PC-3 (cell line): ENCODE measurements at regions not wholly inside any gene's neighbourhood (a gene's known extent, or its start where the extent isn't known, plus 50 kb on each side); places are given as distances from the start of the nearest gene placed in this dataset.

Source experiments
- EZH2 ChIP-seq: fragments of 300-600 bp; sonication (generic); IDR thresholded peaks from one replicate; pipeline ENCODE4 v1.6.1; 2017; ENCODE audit warnings: antibody characterized with exemption, mild to moderate bottlenecking, low read length; ENCODE audit not compliant: unreplicated experiment
- EZH2phosphoT487 ChIP-seq: fragments of 300-600 bp; sonication (generic); IDR thresholded peaks from 2 replicates; pipeline ENCODE4 v1.6.1; 2018; ENCODE audit warnings: mild to moderate bottlenecking, antibody characterized with exemption, low read length, borderline replicate concordance
- TF ChIP-seq, protein P1 (sequence below): fragments of 300-600 bp; sonication (generic); conservative IDR thresholded peaks from 2 replicates; pipeline ENCODE4 v1.5.1; 2017; ENCODE audit warnings: antibody characterized with exemption, low read depth, mild to moderate bottlenecking, low read length

- TF ChIP-seq, protein P1, sequence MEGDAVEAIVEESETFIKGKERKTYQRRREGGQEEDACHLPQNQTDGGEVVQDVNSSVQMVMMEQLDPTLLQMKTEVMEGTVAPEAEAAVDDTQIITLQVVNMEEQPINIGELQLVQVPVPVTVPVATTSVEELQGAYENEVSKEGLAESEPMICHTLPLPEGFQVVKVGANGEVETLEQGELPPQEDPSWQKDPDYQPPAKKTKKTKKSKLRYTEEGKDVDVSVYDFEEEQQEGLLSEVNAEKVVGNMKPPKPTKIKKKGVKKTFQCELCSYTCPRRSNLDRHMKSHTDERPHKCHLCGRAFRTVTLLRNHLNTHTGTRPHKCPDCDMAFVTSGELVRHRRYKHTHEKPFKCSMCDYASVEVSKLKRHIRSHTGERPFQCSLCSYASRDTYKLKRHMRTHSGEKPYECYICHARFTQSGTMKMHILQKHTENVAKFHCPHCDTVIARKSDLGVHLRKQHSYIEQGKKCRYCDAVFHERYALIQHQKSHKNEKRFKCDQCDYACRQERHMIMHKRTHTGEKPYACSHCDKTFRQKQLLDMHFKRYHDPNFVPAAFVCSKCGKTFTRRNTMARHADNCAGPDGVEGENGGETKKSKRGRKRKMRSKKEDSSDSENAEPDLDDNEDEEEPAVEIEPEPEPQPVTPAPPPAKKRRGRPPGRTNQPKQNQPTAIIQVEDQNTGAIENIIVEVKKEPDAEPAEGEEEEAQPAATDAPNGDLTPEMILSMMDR: no peak
- TF ChIP-seq EZH2: no peak
- no peak for TF ChIP-seq EZH2phosphoT487
These were observed 173.5 kb downstream of the LACC1 start for GRCh38 chr13:44053208-44053607.
